WI38 (cell line): ENCODE measurements at regions not wholly inside any gene's neighbourhood (a gene's known extent, or its start where the extent isn't known, plus 50 kb on each side); places are given as distances from the start of the nearest gene placed in this dataset.

Experiments
- H3K4me3 ChIP-seq: 2 replicates; pipeline ENCODE4 v1.5.1; 2011; ENCODE audit warnings: low read depth, mild to moderate bottlenecking, control low read depth, low read length
- CTCF ChIP-seq: IDR thresholded peaks from 2 replicates; pipeline ENCODE4 v1.5.1; 2012; ENCODE audit warnings: low read depth, mild to moderate bottlenecking, control low read depth, low read length

GRCh38 chr18:59820663-59821062, 79.1 kb upstream of the PMAIP1 start:
- no peak overlapping the region for H3K4me3 ChIP-seq
- TF ChIP-seq CTCF: no peak

- no peak for TF ChIP-seq CTCF
- H3K4me3 ChIP-seq: no peak overlapping the region
Observed at GRCh38 chr18:59818769-59819168, 81.0 kb upstream of the PMAIP1 start.

GRCh38 chr18:59814891-59815290, 84.9 kb upstream of the PMAIP1 start:
- H3K4me3 ChIP-seq: no peak overlapping the region
- TF ChIP-seq CTCF: no peak

- TF ChIP-seq CTCF: no peak
- no peak overlapping the region for H3K4me3 ChIP-seq
Observed at GRCh38 chr18:59813942-59814341, 85.9 kb upstream of the PMAIP1 start.

- no peak for TF ChIP-seq CTCF
Observed at GRCh38 chr18:59810735-59811520, 88.9 kb upstream of the PMAIP1 start.

GRCh38 chr18:59810183-59810582, 89.6 kb upstream of the PMAIP1 start:
- no peak overlapping the region for H3K4me3 ChIP-seq
- no peak for TF ChIP-seq CTCF

More at GRCh38 chr18:59810735-59811520, 88.9 kb upstream of the PMAIP1 start:
- no peak overlapping the region for H3K4me3 ChIP-seq

GRCh38 chr18:59802031-59802430, 97.8 kb upstream of the PMAIP1 start:
- H3K4me3 ChIP-seq: no peak overlapping the region
- TF ChIP-seq CTCF: no peak
